NOMO-1 (cell line): ENCODE measurements at regions not wholly inside any gene's neighbourhood (a gene's known extent, or its start where the extent isn't known, plus 50 kb on each side); places are given as distances from the start of the nearest gene placed in this dataset.

Source experiments
- DNase-seq, 2 experiments: peaks; one replicate each; lab custom pipeline; 2025; ENCODE audit not compliant: unreplicated experiment in 2 of 2; lab: John Stamatoyannopoulos, UW

DNA sequence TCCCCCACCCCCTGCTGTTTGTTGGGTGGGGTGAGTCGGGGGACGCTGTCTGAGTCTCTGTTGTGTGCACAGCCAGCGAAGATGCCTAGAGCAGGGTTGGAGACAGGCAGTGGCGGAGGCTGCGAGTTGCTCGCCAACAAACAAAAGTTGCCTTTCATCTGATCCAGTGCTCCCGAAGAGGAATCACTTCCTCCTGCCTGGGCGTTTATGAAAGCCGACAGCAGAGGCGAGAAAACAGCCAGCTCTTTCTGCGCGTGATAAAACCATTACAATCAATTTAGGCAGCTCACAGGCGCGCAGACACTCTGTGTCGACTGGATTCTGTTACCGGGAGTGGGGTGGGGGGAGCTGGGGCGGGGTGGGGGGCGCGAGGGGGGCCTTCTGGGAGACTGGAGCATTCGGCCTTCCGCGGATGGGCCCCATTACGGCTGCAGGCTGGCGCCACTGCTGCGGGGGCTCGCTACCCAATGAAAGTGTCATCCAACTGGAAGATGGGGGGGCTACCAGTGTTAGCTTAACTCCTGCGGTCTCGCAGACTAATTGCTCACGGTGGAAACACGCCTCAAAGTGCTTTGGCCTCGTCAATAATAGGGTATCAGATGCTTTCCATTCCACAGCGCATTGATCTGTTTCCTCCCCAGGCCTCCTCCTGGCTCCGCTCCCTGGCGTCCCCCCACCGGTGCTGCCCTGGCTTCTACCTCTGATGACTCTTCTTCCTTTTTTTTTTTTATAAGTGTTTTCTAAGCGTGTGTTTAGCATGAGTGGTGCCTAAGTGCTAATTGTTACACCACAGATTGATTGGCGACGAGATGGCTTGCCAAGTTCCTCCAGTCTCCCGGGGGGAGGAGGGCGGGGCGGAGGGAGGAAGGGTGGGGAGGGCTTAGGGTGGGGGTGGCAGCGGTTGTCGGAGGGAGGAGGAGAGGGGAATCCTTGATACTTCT, 678.4 kb downstream of the MED13L start:
- DNase-seq, result no peak

DNA sequence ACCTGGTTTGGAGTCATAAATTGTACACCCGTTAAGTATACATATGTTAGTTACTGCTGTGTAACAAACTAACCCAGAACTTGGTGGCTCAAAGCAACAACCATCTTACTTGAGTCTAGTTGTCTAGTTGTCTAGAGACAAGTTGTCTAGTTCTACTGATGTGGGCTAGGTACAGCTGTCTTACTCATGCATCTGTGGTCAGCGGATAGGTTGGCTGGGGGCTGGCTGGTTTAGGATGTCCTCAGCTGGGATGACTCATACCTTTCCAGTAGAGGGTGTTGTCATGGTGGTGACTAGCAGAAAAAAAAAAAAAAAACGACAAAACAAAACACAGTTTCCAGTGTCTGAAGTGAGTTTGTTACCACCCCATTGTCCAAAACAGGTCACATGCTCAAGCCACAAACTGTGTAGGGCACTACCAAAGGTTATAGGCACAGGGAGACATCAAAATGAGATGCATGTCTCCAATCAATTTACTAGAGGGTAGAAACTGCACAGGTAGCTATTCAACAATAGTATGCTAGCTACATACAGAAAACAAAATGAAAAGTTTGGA, 680.3 kb downstream of the MED13L start:
- no peak for DNase-seq

DNA sequence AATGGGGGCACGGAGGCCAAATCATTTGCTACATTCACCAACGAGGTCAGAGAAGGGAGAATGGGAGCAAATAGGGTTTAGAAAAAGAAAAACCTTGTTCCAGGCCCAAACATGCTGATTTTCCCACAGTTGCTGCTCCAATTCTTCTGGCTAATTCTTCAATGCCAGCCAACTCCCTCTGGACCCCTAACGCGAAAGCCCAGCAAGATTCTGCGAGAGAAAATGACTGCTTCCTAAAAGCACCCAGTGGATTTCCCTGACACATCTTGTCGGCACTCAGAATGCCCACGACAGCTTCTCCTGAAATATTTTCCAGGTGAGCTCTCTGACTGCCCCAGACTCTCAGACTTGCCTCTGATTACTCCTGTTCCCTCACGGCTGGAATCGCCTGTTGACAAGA, 689.4 kb downstream of the MED13L start:
- no peak for DNase-seq

DNA sequence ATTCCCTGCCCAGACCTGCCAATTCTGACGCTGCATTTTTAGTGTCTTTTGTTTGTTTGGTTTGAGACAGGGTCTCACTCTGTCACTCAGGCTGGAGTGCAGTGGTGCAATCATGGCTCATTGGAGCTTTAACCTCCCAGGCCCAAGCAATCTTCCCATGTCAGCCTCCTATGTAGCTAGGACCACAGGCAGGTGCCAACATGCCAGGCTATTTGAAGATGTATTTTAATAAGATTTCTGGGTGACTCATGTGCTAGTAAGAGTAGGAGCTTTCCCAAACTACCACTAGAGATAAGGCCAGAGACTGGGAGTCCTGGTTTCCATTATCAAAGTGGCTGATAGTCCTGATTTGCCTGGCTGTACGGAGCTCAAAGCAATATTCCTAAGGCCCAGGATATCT, 693.3 kb downstream of the MED13L start:
- no peak for DNase-seq

DNA sequence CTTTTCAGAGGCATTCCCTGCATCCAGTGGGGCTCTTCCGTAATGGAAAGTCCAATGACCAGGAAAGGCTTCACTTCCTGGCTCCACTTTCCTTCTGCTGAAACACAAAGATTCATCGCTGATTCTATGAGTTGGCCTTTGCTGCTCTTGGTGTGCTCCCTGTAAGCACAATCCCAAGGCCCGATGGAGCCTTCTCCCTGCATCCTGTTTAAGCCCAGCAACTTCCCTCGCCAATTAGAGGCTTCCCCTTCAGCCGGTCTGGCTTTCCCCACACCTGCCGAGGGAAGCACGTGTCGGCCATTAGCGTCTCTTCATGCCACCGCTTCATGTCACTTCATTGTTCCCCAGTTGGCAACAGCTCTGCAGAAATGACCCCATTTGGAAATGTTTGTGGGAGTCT, 693.9 kb downstream of the MED13L start:
- no peak for DNase-seq

DNA sequence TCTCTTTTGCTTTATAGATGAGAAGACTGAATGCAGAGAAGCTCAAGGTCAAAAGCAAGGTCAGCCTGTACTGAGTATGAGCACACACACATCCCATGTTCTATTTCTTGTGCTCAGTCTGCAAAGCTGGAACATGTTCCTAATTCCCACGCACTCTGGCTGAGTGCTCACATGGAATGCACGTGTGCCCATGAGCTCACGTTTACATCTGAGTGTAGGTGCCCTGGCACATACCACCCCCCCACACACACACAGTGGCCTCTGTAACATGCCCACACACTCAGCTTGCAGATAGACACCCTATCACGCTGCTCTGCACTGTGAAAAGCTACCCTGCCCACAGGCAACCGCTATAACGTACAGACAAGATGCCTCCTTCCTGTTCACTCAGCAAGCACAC, 700.1 kb downstream of the MED13L start:
- no peak for DNase-seq

DNA sequence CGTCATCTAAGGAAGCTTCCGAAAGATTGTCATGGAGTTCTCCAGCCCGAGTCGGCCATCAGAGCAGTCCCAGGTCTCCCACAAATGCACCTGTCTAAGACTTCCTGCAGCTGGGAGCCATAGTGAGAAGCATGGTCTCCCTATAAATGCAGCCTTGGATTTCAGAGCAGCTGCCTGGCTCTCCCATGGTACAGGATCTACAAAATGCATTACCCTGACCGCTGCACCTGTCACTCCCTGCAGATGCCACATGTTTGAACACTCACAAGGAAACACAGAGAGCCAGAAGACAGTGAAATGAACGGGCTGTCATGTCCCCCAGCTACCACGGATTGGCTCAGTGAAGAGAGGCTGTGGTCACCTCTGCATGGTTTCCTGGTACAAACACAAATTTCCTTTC, 702.7 kb downstream of the MED13L start:
- DNase-seq, result no peak

DNA sequence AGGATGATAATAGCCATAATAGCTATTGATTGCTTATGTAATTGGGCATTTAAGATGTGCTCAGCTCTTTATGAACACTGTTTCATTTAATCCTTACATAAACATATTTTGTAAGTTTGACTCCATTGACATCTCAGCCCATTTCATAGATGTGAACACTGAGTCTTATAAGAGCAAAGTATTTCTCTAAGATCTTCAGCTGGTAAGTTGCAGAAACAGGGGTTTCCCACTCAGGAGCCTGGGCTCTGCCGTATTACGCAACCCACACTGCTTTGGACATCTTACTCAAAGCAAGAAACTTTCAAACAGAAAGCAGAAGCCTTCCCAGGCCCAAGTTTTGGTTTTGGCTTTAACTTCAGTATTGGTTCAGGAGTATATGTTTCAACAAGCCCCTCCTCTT, 705.1 kb downstream of the MED13L start:
- peak; percentile 17 to 40 for DNase-seq

DNA sequence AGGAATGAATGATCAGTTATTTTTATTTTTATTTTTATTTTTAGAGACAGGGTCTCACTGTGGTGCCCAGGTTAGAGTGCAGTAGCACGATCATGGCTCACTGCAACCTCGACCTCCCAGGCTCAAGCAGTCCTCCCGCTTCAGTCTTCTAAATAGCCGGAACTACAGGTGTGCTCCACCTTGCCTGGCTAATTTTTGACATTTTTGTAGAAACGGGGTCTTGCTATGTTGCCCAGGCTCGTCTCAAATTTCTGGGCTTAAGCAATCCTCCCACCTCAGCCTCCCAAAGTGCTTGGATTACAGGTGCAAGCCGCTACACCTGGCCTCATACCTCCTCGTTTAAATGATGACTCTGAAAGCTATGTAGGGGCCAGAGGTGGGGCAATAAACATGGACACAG, 706.0 kb downstream of the MED13L start:
- no peak for DNase-seq

DNA sequence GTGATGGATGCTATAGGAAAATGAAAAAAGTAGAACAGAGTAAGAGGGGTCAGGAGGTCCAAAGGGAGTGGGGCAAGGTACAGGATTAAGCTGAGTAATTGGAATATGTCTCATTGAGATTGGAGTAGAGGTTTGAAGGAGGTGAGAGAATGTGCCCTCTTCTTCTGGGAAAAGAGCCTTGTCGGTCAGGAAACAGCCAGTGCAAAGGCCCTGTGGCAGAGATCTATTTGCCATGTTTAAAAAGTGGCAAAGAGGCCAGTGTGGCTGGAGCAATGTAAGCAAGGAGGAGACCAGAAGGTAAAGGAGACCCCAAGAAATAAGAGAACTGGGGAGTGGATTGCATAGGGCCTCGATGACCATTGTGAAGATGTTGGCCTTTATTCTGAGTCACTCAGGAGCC, 706.5 kb downstream of the MED13L start:
- DNase-seq, result no peak

DNA sequence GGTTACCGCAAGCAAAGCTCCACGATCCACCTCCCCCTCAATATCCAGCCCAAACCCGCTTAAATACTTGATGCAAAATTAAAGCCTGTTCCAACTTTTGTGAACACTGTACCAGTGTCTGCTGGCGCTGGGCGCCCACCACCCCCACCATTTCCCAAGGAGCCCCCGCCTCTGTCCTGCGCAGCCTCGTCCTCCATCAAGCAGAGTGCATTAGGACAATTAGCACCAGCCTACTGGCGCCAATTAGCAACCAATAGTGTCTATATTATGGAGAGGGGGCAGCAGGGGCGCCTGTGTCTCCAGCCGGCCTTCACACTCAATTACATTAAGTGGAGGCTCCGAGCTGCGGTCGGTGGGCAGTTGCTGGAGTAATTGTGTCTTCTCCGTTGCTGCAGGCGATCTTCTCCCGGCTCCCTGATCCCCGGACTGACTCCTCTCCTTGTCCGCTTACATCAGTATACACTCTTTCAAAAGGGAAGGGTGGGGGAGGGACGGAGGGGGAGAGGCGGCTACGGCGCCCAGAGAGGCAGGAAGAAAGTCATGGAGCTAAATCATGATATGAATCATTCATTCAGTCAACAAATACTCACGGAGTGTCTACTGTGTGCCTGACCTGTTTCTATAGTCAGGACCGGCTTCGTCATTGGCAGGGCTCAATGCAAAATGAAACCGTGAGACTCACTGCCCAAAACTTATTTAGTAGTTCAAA, 707.3 kb downstream of the MED13L start:
- DNase-seq, result no peak

DNA sequence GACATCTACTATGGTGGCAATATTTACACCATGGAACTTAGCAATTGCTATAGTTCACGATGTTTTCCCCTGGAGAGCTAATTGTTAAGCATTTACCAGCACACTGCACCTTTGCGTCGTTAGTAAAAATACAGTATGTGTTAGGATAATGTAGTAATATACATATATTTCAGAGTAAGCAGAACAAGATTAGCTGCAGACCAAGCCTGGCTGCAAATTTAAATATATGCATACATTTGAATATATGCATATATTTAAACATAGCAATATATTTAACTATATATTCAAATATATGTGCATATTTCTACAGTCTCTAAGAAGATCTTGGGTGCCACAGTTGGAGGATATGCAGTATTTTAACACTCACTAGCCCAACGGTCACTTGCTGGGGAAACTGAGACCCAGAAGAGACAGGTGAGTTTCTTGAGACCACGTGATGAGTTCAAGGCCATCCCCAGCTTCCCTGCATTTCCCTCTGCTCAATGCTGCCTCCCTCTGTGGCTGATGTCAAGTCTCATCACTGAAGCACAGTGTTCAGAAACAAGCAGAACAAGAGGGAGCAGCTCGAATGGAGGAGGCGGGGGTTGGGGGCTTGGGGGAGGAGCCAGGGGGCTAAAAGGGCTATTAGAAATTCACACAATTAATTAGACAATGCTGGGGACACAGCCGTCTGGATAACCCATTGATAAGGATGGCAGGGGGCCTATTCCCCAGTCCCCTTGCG, 708.0 kb downstream of the MED13L start:
- no peak for DNase-seq

DNA sequence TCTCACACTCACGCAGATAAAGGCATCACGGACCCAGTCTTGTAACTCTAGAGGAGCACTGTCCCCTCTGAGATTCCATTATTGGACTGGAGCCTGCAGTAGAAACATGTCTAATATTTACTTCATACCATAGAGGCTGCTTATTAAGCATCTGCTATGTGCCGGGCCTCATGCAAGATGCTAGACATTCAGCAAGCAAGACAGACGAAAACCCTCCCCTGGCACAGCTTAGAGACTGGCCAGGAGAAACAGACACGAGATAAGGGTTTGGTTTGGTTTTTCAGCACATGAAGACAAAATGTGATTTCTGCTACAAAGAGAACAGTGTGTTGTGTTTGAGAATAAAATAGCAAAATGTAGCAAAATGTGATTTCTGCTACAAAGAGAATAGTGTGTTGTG, 719.2 kb downstream of the MED13L start:
- no peak for DNase-seq

DNA sequence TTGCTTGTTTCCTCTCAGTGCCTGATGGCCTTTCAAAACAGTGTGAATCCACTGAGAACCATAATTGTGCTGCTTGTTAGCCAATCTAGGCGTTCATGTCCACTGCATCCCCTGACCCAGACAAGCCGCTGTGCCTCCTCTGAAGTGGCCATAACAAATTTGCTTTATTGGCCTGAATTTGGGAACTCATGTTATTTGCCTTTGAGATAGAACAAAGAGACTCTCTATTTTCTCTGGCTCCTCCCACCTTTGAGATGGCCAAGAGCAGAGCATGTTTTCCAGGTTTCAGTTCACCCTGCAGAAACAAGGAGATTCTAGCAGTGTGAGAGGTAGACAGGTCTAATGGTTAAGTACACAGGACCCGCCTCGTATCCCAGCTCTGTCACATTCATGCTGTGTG, 723.9 kb downstream of the MED13L start:
- DNase-seq, result no peak

DNA sequence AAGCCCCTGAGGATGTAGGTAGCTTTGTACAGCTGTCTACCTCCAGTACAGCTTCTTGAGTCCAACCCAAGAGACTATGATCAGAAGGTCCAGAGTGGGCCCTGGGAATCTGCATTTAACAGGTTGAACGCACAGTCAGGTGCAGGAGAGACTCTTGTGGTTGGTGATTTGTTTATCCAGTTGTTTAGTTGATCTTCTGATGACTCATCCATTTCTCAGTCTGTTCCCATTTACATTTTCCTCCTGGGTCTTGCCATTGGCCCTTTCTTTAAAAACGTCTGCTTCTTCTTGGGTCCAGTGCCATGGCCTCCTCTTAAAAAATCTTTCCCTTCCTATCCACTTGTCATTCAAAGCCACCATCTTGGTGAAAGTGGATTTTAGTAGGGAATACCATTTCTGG, 734.2 kb downstream of the MED13L start:
- no peak for DNase-seq

DNA sequence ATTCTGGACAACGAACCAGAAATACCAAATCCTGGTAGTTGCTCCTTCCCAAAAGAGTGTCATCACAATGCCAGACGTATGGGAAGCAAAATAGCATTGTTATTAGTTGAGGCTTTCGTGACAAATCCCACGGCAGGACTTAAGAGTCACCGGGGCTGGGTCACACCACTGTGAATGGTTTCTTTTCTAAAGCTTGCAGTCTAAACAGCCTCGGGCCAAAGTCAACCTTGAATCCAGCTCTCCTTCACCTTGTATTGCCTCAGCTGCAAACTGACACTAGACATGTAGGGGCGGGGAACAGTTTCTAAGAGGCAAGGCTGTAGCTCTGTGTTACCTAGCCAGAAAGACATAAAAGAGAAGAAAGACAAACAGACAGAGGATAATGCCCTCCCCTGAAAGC, 734.8 kb downstream of the MED13L start:
- DNase-seq, result no peak

DNA sequence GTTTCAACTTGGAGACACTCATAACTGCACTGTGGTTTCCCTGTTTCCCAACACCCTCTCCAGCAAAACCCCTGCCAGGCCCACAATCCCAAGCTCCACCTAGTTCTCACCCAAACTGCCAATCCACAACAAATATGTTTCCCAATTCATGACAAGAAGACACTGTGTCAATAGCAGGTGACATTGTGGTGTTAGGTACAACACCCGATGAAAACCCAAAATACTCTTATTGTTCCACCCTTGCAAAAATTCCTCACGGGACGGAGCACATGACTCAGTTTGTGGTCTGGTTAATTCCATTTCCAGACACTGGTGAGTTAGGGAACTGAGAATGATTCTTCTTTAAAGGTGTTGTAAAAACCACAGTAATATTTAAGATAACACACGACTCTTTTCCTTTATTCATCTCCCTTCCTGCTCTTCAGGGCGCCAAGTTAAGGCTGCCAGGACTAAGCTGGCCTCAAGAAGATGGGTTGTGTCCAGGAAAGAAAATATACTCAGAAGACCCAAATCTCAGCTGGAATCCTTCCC, 735.5 kb downstream of the MED13L start:
- DNase-seq, result no peak

DNA sequence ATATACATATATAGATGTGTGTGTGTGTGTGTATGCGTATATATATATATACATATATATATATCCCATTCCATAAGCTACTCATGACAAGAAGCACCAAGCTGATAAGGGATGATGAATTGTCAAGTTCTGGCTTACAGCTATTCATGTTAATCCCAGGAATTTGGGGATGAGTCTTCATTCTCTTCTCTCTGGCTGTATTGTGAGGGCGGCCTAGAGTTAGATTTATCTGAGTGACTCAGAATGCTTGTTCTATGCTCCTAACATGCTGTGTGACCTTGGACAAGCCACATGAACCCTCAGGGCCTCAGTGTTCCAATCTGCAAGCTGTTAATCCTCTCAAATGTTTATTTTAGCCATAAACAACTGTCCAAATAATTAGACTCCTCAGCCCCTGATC, 749.0 kb downstream of the MED13L start:
- DNase-seq, result no peak

DNA sequence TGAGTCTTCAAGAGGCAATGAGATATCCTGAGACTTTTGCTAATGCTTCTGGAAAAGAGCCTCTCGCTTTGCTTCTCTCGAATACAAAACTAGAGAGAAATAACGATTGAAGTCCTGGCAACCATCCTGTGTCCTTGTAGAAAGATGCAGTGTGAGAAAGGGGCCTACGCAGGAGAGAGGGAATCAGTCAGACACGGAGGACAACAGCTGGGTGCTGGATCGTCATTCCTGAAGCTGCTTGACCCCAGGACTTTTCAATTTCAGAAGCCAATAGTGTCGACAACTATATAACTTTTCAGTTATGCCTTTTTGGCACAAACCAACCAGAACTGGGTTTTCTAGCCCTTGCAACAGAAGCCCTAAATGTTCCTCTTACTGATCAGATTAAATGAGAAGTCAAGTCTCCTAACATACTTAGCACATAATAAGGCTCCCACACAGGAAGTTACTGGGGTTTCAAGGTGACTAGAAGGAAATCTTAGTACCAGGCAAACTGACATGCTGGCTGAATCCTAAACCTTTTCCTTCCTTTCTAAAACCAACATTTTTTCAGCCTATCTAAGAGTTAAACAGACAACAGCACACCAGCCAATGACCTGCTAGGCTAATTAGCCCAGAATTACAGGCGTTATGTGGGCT, 755.6 kb downstream of the MED13L start:
- no peak for DNase-seq

DNA sequence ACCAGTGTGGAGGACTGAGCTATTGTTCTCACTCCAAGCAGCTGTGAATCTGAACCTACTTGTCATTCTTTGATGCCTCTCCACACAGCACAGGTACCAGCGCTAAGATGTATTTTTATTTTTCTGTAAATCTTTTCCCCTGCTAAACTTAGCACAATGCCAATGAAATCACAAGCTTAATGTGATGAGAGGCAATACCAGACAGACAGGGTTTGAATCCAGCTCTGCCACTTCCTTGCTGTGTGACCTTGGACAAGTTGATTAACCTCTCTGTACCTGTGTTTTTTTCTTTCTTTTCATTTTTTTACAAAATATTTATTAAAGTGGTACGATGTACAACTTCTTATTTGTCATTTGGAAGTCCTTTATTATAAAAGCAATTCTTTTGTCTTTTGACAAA, 757.6 kb downstream of the MED13L start:
- no peak for DNase-seq

DNA sequence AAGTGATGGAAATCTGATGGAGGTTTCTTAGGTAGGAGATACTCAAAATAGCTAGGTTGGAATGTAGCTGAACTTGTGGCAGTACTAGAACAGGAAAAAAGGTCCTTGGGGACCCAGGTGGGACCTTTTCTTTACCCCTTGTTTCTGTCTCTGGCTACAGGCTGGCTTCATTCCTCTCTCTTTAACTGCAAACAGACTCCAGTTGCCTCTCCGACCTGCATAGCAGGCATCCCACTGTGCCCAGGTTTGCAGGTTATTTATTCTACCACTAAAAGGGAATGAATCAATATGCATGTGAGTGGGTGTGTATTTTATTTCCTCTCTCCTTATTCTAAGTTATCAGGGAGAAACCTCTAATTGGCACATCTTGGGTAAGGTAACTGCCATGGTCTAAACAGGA, 758.1 kb downstream of the MED13L start:
- DNase-seq, result no peak
